ENCODE measurements at regions not wholly inside any gene's neighbourhood (a gene's known extent, or its start where the extent isn't known, plus 50 kb on each side); places are given as distances from the start of the nearest gene placed in this dataset.

DNA sequence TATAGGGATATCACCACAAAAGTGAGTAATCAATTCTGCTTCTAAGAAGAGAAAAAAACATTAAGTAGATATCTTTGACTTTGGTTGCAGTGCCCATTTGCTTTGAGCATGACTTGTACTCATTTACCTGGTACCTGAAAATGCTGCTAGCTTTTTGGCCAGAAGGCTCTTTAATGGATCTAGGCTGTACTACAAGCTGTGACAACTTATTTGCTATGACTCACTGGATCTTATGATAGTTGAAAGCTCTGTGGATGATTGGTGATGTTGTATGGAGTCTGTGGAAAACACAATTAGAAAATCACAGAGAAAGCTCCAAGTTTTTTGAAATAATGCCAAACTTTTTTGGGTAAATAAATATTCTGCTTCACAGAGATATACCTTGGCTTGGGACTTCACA is 960.9 kb upstream of the FBXO33 start:
- H3K9me3 ChIP-seq (ENCODE audit: control insufficient read depth in 4 of 4, low read length in 3 of 4), result no peaks in the 10 kb centered on the region
- no peak for DNase-seq (ENCODE audit: low spot score)
- TF ChIP-seq, protein P1, sequence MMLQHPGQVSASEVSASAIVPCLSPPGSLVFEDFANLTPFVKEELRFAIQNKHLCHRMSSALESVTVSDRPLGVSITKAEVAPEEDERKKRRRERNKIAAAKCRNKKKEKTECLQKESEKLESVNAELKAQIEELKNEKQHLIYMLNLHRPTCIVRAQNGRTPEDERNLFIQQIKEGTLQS (IDR thresholded peaks at IDR 0.05), result no peak
- no peak for TF ChIP-seq FOXA1 (IDR thresholded peaks at IDR 0.05)
- no peak for TF ChIP-seq RAD21 (IDR thresholded peaks at IDR 0.05)
- no peak for TF ChIP-seq TAF1 (conservative IDR thresholded peaks at IDR 0.05)
- TF ChIP-seq HNF4G (IDR thresholded peaks at IDR 0.05), result no peak
- TF ChIP-seq SP1 (IDR thresholded peaks at IDR 0.05), result no peak
- TF ChIP-seq FOXA2 (IDR thresholded peaks at IDR 0.05), result no peak
- TF ChIP-seq RXRA (IDR thresholded peaks at IDR 0.05), result no peak
- TF ChIP-seq, protein P2, sequence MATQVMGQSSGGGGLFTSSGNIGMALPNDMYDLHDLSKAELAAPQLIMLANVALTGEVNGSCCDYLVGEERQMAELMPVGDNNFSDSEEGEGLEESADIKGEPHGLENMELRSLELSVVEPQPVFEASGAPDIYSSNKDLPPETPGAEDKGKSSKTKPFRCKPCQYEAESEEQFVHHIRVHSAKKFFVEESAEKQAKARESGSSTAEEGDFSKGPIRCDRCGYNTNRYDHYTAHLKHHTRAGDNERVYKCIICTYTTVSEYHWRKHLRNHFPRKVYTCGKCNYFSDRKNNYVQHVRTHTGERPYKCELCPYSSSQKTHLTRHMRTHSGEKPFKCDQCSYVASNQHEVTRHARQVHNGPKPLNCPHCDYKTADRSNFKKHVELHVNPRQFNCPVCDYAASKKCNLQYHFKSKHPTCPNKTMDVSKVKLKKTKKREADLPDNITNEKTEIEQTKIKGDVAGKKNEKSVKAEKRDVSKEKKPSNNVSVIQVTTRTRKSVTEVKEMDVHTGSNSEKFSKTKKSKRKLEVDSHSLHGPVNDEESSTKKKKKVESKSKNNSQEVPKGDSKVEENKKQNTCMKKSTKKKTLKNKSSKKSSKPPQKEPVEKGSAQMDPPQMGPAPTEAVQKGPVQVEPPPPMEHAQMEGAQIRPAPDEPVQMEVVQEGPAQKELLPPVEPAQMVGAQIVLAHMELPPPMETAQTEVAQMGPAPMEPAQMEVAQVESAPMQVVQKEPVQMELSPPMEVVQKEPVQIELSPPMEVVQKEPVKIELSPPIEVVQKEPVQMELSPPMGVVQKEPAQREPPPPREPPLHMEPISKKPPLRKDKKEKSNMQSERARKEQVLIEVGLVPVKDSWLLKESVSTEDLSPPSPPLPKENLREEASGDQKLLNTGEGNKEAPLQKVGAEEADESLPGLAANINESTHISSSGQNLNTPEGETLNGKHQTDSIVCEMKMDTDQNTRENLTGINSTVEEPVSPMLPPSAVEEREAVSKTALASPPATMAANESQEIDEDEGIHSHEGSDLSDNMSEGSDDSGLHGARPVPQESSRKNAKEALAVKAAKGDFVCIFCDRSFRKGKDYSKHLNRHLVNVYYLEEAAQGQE (IDR thresholded peaks at IDR 0.05), result no peak
- no peak for TF ChIP-seq HNF4A (conservative IDR thresholded peaks at IDR 0.05)
- no peak for TF ChIP-seq NR2F2 (IDR thresholded peaks at IDR 0.05)
- TF ChIP-seq, protein P3, sequence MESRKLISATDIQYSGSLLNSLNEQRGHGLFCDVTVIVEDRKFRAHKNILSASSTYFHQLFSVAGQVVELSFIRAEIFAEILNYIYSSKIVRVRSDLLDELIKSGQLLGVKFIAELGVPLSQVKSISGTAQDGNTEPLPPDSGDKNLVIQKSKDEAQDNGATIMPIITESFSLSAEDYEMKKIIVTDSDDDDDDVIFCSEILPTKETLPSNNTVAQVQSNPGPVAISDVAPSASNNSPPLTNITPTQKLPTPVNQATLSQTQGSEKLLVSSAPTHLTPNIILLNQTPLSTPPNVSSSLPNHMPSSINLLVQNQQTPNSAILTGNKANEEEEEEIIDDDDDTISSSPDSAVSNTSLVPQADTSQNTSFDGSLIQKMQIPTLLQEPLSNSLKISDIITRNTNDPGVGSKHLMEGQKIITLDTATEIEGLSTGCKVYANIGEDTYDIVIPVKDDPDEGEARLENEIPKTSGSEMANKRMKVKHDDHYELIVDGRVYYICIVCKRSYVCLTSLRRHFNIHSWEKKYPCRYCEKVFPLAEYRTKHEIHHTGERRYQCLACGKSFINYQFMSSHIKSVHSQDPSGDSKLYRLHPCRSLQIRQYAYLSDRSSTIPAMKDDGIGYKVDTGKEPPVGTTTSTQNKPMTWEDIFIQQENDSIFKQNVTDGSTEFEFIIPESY (IDR thresholded peaks at IDR 0.05), result no peak
- no peak for TF ChIP-seq CTCF (IDR thresholded peaks at IDR 0.05; ENCODE audit: low read depth, low read length, missing input control)
- TF ChIP-seq, protein P4, sequence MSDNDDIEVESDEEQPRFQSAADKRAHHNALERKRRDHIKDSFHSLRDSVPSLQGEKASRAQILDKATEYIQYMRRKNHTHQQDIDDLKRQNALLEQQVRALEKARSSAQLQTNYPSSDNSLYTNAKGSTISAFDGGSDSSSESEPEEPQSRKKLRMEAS (IDR thresholded peaks at IDR 0.05), result no peak
- no peak for TF ChIP-seq GABPA (IDR thresholded peaks at IDR 0.05 in 1 of 2, conservative IDR thresholded peaks at IDR 0.05 in 1 of 2)
- H3K4me3 ChIP-seq (ENCODE audit: low read depth in 1 of 3, low read length in 3 of 3), result no peak overlapping the region
- H3K9ac ChIP-seq (ENCODE audit: low read depth in 1 of 2, low read length in 2 of 2), result no peak overlapping the region
- H3K4me1 ChIP-seq (ENCODE audit: control insufficient read depth in 4 of 4, insufficient read depth in 4 of 4, low read length in 3 of 4), result no peaks in the 10 kb centered on the region
- no peaks in the 10 kb centered on the region for H3K27me3 ChIP-seq (ENCODE audit: control insufficient read depth in 4 of 4, insufficient read depth in 4 of 4, low read length in 3 of 4)
- no peaks in the 10 kb centered on the region for H3K36me3 ChIP-seq (ENCODE audit: control insufficient read depth in 4 of 4, insufficient read depth in 3 of 4, low read depth in 1 of 4, low read length in 3 of 4)
- no peak overlapping the region for H3K27ac ChIP-seq (ENCODE audit: low read depth in 1 of 2, low read length in 2 of 2)

GRCh38 chr14:40386433-40386832 is 954.2 kb upstream of the FBXO33 start:
- no peaks in the 10 kb centered on the region for H3K4me1 ChIP-seq (ENCODE audit: control insufficient read depth in 4 of 4, insufficient read depth in 4 of 4, low read length in 3 of 4)
- no peak overlapping the region for H3K27ac ChIP-seq (ENCODE audit: low read depth in 1 of 2, low read length in 2 of 2)
- H3K9ac ChIP-seq (ENCODE audit: low read depth in 1 of 2, low read length in 2 of 2), result no peak overlapping the region
- H3K4me3 ChIP-seq (ENCODE audit: low read depth in 1 of 3, low read length in 3 of 3), result no peak overlapping the region
- no peaks in the 10 kb centered on the region for H3K36me3 ChIP-seq (ENCODE audit: control insufficient read depth in 4 of 4, insufficient read depth in 3 of 4, low read depth in 1 of 4, low read length in 3 of 4)
- peaks cover 0 to 3% (median 0%) of the 10 kb centered on the region in 4 donors for H3K27me3 ChIP-seq (ENCODE audit: control insufficient read depth in 4 of 4, insufficient read depth in 4 of 4, low read length in 3 of 4)
- DNase-seq (ENCODE audit: low spot score), result no peak
- no peaks in the 10 kb centered on the region for H3K9me3 ChIP-seq (ENCODE audit: control insufficient read depth in 4 of 4, low read length in 3 of 4)
- WGBS, result 71% methylated on average over 1 of the region's 1 CpG
- TF ChIP-seq, protein P4 (IDR thresholded peaks at IDR 0.05), result no peak
- TF ChIP-seq GABPA (IDR thresholded peaks at IDR 0.05 in 1 of 2, conservative IDR thresholded peaks at IDR 0.05 in 1 of 2) (no peak), HNF4G (IDR thresholded peaks at IDR 0.05) (no peak), FOXA1 (IDR thresholded peaks at IDR 0.05) (no peak), SP1 (IDR thresholded peaks at IDR 0.05) (no peak), TAF1 (conservative IDR thresholded peaks at IDR 0.05) (no peak), EGR1 (IDR thresholded peaks at IDR 0.05; ENCODE audit: low read depth in 2 of 2) (no peak), JUND (IDR thresholded peaks at IDR 0.05) (no peak), CTCF (IDR thresholded peaks at IDR 0.05; ENCODE audit: low read depth, low read length, missing input control) (no peak), FOXA2 (IDR thresholded peaks at IDR 0.05) (no peak)
- TF ChIP-seq, protein P2 (IDR thresholded peaks at IDR 0.05), result no peak
- TF ChIP-seq, protein P1 (IDR thresholded peaks at IDR 0.05), result no peak
